Tibial nerve (tissue), 4 donors: ENCODE measurements at regions not wholly inside any gene's neighbourhood (a gene's known extent, or its start where the extent isn't known, plus 50 kb on each side); places are given as distances from the start of the nearest gene placed in this dataset.

Experiments
- EP300 ChIP-seq, 2 donors: sonication (generic); formaldehyde crosslinking; IDR thresholded peaks; one replicate each; pipeline ENCODE4 v1.6.1; 2017; ENCODE audit warnings: antibody characterized with exemption in 2 of 2, mild to moderate bottlenecking in 1 of 2
- POLR2A ChIP-seq, 2 donors: fragments of 450-650 bp; IDR thresholded peaks; one replicate each; pipeline ENCODE4 v1.6.1; 2017; ENCODE audit warnings: antibody characterized with exemption in 2 of 2, mild to moderate bottlenecking in 2 of 2, moderate library complexity in 2 of 2
- TF ChIP-seq, protein P1 (sequence below), 5 experiments: fragments of 200-600 bp in 3 of 5; fragments of 450-650 bp in 2 of 5; sonication (generic) in 3 of 5; IDR thresholded peaks; one replicate each; pipeline ENCODE4 v1.5.1; 2016 to 2019; ENCODE audit warnings: antibody characterized with exemption in 5 of 5, mild to moderate bottlenecking in 3 of 5, moderate library complexity in 2 of 5

DNA sequence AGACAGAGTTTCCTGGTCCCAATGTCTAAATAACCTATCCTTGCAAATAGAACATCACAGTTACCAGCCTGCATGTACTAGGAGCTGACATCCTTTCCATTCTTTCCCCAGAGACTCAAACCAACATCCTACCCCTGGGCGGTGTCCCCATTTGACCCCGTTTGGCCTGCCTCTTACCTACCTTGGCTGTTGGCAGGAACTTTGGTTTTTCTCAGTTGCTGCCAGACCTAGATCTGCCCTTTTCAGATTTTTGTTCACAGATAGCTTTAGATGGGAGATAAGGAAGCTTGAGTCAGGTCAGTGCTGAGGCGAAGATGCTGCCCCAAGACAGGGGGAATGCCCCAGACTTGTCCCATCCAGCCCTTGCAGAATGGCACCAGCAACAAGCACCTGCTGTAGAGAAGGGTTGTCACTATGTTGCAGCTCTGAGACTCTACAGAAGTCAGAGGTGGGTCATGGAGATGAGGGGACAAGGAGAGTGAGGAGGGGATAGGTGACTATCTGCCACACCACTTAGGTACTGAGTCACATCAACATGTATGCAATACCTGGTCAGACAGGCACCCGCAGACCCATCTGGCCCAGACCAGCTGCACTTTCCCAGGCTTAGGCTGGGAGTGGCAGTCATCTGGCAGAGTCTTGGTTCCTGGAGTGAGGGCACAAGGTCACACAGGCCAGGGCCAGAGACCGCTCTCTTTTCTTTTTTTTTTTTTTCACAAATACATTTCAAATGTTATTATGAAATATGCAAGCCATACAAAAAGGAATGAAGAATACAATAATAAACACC, 61.5 kb upstream of the POU2AF1 start:
- TF ChIP-seq, protein P1, sequence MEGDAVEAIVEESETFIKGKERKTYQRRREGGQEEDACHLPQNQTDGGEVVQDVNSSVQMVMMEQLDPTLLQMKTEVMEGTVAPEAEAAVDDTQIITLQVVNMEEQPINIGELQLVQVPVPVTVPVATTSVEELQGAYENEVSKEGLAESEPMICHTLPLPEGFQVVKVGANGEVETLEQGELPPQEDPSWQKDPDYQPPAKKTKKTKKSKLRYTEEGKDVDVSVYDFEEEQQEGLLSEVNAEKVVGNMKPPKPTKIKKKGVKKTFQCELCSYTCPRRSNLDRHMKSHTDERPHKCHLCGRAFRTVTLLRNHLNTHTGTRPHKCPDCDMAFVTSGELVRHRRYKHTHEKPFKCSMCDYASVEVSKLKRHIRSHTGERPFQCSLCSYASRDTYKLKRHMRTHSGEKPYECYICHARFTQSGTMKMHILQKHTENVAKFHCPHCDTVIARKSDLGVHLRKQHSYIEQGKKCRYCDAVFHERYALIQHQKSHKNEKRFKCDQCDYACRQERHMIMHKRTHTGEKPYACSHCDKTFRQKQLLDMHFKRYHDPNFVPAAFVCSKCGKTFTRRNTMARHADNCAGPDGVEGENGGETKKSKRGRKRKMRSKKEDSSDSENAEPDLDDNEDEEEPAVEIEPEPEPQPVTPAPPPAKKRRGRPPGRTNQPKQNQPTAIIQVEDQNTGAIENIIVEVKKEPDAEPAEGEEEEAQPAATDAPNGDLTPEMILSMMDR (IDR thresholded peaks at IDR 0.05) = no peak
- no peak for TF ChIP-seq POLR2A (IDR thresholded peaks at IDR 0.05)
- TF ChIP-seq EP300 (IDR thresholded peaks at IDR 0.05) = no peak
